Transverse colon (tissue), 4 donors: ENCODE measurements at regions not wholly inside any gene's neighbourhood (a gene's known extent, or its start where the extent isn't known, plus 50 kb on each side); places are given as distances from the start of the nearest gene placed in this dataset.

ENCODE experiments used
- DNase-seq: peaks from one replicate; pipeline ENCODE4 v3.0.0-alpha.2; 2019
- H3K27ac ChIP-seq, 4 donors: fragments of 200-600 bp; sonication (generic); 2 replicates each; pipeline ENCODE4 v1.5.1; 2016 to 2018; ENCODE audit warnings: inconsistent platforms in 4 of 4
- H3K27me3 ChIP-seq: fragments of 200-600 bp; sonication (generic); 2 replicates; pipeline ENCODE4 v1.5.1; 2017; ENCODE audit warnings: inconsistent platforms
- H3K36me3 ChIP-seq, 4 donors: fragments of 200-600 bp; sonication (generic); 2 replicates each; pipeline ENCODE4 v1.5.1; 2017 to 2019; ENCODE audit warnings: inconsistent platforms in 4 of 4
- H3K4me1 ChIP-seq, 4 donors: fragments of 200-600 bp; sonication (generic); 2 replicates each; pipeline ENCODE4 v1.5.1; 2017 to 2020; ENCODE audit warnings: inconsistent platforms in 4 of 4
- H3K4me3 ChIP-seq, 4 donors: fragments of 200-600 bp; sonication (generic); 1 replicate in 1 of 4; 2 replicates in 3 of 4; pipeline versions ENCODE4 v1.5.1 to v1.6.1; 2017 to 2019; ENCODE audit warnings: inconsistent platforms in 4 of 4
- H3K9me3 ChIP-seq, 2 donors: fragments of 200-600 bp; sonication (generic); 2 replicates each; pipeline ENCODE4 v1.5.1; 2017 to 2019; ENCODE audit warnings: inconsistent platforms in 2 of 2
- EP300 ChIP-seq: sonication (generic); formaldehyde crosslinking; IDR thresholded peaks from one replicate; pipeline ENCODE4 v1.6.1; 2017; ENCODE audit warnings: antibody characterized with exemption, low read depth
- POLR2A ChIP-seq: fragments of 450-650 bp; IDR thresholded peaks from one replicate; pipeline ENCODE4 v1.6.1; 2016; ENCODE audit warnings: antibody characterized with exemption, mild to moderate bottlenecking, moderate library complexity
- POLR2AphosphoS5 ChIP-seq, 3 donors: sonication (generic); formaldehyde crosslinking; IDR thresholded peaks; one replicate each; pipeline ENCODE4 v1.6.1; 2016; ENCODE audit warnings: antibody characterized with exemption in 3 of 3
- WGBS, 2 donors: methylation state at CpG; one replicate each; pipeline ENCODE4 v1.1.5; 2018; ENCODE audit warnings: low coverage in 1 of 2; 5-methylcytosine and 5-hydroxymethylcytosine counted together
- in situ Hi-C, 4 donors: fragments of 200-750 bp; cut with MboI; loops; one replicate each; pipeline versions ENCODE4 v1.15.0 to v1.15.1; 2017; ENCODE audit warnings: low sequenced_read_pairs in 3 of 4, low pct_ligation_motif_present in 1 of 4, low pct_unique_long_range_greater_than_20kb in 1 of 4
- intact Hi-C: fragments of 100-400 bp; cut with DNase I; formaldehyde crosslinking; loops from one replicate; pipeline ENCODE4 v1.15.1; 2023; ENCODE audit warnings: low total_unique reads
- TF ChIP-seq, protein P1 (sequence below), 5 experiments: fragments of 200-600 bp in 3 of 5; fragments of 450-650 bp in 2 of 5; sonication (generic) in 3 of 5; IDR thresholded peaks; 1 replicate in 2 of 5; 2 replicates in 3 of 5; pipeline ENCODE4 v1.5.1; 2016 to 2017; ENCODE audit warnings: antibody characterized with exemption in 5 of 5, inconsistent platforms in 3 of 5, mild to moderate bottlenecking in 2 of 5, moderate library complexity in 1 of 5

DNA sequence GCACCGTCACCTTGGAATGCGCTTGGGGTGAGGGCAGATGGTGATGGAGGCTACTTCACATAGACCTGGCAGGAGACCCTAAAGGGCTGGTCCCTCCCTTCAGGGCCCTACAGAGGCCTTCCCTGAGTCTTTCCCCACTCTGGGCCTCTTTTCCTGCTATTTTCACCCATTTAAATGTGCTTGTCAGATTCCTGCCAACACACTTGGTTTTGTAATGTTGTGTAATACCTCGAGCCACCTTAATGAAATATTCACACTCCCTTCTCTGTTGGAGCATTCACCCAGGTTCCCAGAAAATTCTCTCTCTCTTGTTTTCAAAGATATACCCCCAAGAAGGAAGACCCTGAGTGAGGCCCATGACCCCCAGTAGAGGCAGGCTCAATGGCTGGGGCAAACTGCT lies 456.6 kb upstream of the DYNLRB2 start:
- intact Hi-C loops = no loop called here
- Histone ChIP-seq H3K4me3 (no peak overlapping the region), H3K27me3 (no peaks in the 10 kb centered on the region), H3K27ac (no peak overlapping the region), H3K4me1 (no peaks in the 10 kb centered on the region), H3K9me3 (no peaks in the 10 kb centered on the region), H3K36me3 (no peaks in the 10 kb centered on the region)
- no peak for TF ChIP-seq POLR2A
- TF ChIP-seq, protein P1, sequence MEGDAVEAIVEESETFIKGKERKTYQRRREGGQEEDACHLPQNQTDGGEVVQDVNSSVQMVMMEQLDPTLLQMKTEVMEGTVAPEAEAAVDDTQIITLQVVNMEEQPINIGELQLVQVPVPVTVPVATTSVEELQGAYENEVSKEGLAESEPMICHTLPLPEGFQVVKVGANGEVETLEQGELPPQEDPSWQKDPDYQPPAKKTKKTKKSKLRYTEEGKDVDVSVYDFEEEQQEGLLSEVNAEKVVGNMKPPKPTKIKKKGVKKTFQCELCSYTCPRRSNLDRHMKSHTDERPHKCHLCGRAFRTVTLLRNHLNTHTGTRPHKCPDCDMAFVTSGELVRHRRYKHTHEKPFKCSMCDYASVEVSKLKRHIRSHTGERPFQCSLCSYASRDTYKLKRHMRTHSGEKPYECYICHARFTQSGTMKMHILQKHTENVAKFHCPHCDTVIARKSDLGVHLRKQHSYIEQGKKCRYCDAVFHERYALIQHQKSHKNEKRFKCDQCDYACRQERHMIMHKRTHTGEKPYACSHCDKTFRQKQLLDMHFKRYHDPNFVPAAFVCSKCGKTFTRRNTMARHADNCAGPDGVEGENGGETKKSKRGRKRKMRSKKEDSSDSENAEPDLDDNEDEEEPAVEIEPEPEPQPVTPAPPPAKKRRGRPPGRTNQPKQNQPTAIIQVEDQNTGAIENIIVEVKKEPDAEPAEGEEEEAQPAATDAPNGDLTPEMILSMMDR (IDR thresholded peaks at IDR 0.05) = no peak
- TF ChIP-seq EP300 = no peak
- TF ChIP-seq POLR2AphosphoS5 (IDR thresholded peaks at IDR 0.05) = no peak
- no peak for DNase-seq
- 80 to 90% methylated on average over 1 to 3 of the region's 3 CpGs for WGBS, 2 donors
- in situ Hi-C loops = no loop called here

DNA sequence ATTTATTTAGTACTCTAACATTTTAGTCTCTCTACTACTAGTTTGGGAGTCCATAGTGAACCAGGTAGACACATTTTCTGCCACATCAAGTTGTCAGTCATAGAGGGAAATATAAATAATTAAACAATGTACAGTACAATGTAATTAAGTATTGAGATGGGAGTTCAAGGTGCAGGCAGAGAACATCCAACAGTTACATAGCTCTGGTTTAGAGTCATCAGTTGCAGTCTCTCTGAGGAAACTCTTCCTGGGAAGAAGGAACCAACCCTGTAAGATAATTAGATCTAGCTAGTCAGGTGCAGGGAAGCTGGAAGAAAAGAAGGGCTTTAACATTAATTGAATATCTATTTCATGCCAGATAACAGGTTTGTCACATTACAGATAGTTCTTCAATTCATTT lies 457.9 kb upstream of the DYNLRB2 start:
- no peak overlapping the region for H3K4me3 ChIP-seq
- no peak overlapping the region for H3K27ac ChIP-seq
- no peaks in the 10 kb centered on the region for H3K27me3 ChIP-seq
- intact Hi-C loops = no loop called here
- no peaks in the 10 kb centered on the region for H3K4me1 ChIP-seq
- in situ Hi-C loops = no loop called here
- no peaks in the 10 kb centered on the region for H3K9me3 ChIP-seq
- no peak for DNase-seq
- TF ChIP-seq EP300 = no peak
- no peak for TF ChIP-seq POLR2AphosphoS5 (IDR thresholded peaks at IDR 0.05)
- TF ChIP-seq, protein P1 (IDR thresholded peaks at IDR 0.05) = no peak
- no peak for TF ChIP-seq POLR2A
- H3K36me3 ChIP-seq = no peaks in the 10 kb centered on the region

DNA sequence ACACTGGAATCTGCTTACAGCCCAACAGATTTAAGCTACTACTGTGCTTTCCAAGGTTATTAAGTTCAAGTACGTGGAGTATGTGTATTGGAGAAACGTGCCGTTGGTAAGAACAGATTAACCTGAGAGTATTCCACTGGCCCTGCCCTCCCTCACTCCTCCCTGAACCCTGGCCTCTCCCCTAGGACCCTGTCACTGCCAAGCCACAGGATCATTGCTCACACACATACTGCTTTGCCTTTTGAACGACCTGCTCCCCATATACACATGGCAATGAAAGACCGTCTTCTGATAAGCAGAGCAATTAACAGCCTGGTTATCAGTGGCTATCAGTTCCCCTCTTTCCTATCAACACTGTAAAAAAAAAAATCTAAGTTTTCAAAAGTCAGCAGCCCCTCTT lies 458.9 kb upstream of the DYNLRB2 start:
- H3K4me1 ChIP-seq = no peaks in the 10 kb centered on the region
- no peak for DNase-seq
- no peaks in the 10 kb centered on the region for H3K9me3 ChIP-seq
- whole genome bisulfite sequencing, 2 donors = 45 to 46% methylated on average over 3 to 5 of the region's 5 CpGs
- intact Hi-C loops = no loop called here
- in situ Hi-C loops = no loop called here
- no peak overlapping the region for H3K4me3 ChIP-seq
- H3K27me3 ChIP-seq = no peaks in the 10 kb centered on the region
- TF ChIP-seq EP300 = no peak
- TF ChIP-seq POLR2AphosphoS5 (IDR thresholded peaks at IDR 0.05) = no peak
- TF ChIP-seq, protein P1 (IDR thresholded peaks at IDR 0.05) = no peak
- no peak for TF ChIP-seq POLR2A
- no peaks in the 10 kb centered on the region for H3K36me3 ChIP-seq
- H3K27ac ChIP-seq = no peak overlapping the region

DNA sequence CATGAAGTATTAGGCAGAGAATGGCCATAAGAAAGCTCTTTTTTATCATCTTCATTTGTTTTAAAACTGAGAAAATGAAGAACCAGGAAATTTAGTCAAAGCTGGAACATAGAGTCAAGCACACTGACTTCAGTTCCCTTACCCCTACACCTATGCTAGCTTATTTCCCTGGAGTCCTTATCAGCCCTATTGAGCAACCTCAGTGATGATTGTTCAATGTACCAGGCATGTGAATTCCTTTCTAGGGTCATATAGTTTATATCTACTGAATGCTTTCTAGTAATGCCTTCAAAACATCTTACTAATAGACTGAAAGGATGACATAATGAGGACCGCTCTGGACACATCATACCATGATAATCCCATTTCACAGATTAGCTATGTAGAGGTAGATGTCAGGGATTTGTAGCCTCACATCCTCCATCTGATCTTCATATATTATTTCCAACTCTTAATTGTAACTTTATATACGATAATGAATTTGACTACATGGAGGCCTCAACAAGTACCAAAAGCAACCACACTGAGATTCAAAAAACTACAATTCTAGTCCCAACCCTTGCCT lies 460.4 kb upstream of the DYNLRB2 start:
- H3K27me3 ChIP-seq = no peaks in the 10 kb centered on the region
- DNase-seq = no peak
- no peak overlapping the region for H3K4me3 ChIP-seq
- in situ Hi-C loops = no loop called here
- no peaks in the 10 kb centered on the region for H3K9me3 ChIP-seq
- no peaks in the 10 kb centered on the region for H3K36me3 ChIP-seq
- 94 to 95% methylated on average over 2 of the region's 2 CpGs for WGBS, 2 donors
- TF ChIP-seq EP300 = no peak
- TF ChIP-seq POLR2A = no peak
- TF ChIP-seq, protein P1 (IDR thresholded peaks at IDR 0.05) = no peak
- no peak for TF ChIP-seq POLR2AphosphoS5 (IDR thresholded peaks at IDR 0.05)
- H3K27ac ChIP-seq = no peak overlapping the region
- intact Hi-C loops = no loop called here
- no peaks in the 10 kb centered on the region for H3K4me1 ChIP-seq
